ENCODE measurements at regions not wholly inside any gene's neighbourhood (a gene's known extent, or its start where the extent isn't known, plus 50 kb on each side); places are given as distances from the start of the nearest gene placed in this dataset.

DNA sequence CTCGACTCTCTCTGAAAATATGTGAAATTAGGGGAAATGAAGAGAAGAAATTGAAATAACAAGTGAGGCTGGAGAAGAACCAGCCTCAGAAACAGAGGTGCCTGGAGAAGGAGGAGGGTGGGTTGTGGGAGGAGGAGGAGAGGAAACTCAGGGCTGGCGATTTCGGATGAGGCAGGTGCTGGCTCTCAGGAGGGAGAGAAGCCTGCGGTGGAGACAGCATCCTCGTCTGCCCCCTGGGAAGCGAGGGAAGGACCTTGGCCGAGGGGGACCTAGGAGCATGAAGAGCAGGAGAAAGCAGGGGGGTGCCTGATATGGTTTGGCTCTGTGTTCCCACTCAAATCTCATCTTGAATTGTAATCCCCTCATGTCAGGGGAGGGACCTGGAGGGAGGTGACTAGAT is 264.7 kb upstream of the TNRC6C start:
- TF ChIP-seq POLR2A (IDR thresholded peaks at IDR 0.05; ENCODE audit: low read depth, low read length) (no peak), POLR2AphosphoS5 (IDR thresholded peaks at IDR 0.05; ENCODE audit: low read depth, low read length) (no peak), PAX5 (IDR thresholded peaks at IDR 0.05; ENCODE audit: insufficient read depth, low read length, severe bottlenecking) (no peak), TAF1 (IDR thresholded peaks at IDR 0.05; ENCODE audit: low read depth, low read length) (no peak), SPI1 (IDR thresholded peaks at IDR 0.05; ENCODE audit: low read depth, low read length) (no peak)
